ENCODE measurements at regions not wholly inside any gene's neighbourhood (a gene's known extent, or its start where the extent isn't known, plus 50 kb on each side); places are given as distances from the start of the nearest gene placed in this dataset.
A peak's percentile ranks its signal among the peaks of the same experiment; 100 is the strongest.

GRCh38 chr4:112895811-112896608 lies 153.4 kb upstream of the ANK2 start:
- Histone ChIP-seq H3K27ac (ENCODE audit: low read depth, low read length) (peak overlapping the region; percentile 85), H3K4me1 (ENCODE audit: control insufficient read depth, insufficient read depth, low read length) (peaks cover 6% of the 10 kb centered on the region), H3K27me3 (ENCODE audit: control insufficient read depth, insufficient read depth, low read length) (no peaks in the 10 kb centered on the region), H3K9me3 (ENCODE audit: control insufficient read depth, insufficient read depth, low read length) (no peaks in the 10 kb centered on the region), H3K4me3 (ENCODE audit: low read depth, low read length) (no peak overlapping the region), H3K36me3 (ENCODE audit: control insufficient read depth, insufficient read depth, low read length) (no peaks in the 10 kb centered on the region)
- WGBS (ENCODE audit: insufficient coverage): 36% methylated on average over 2 of the region's 4 CpGs
- peak in 3 of 6 donors; percentile 64 to 91 (median 90) for DNase-seq (ENCODE audit: low read depth in 4 of 6, low spot score in 6 of 6)

- H3K4me3 ChIP-seq (ENCODE audit: low read depth, low read length): peak overlapping the region; percentile 1
- H3K9me3 ChIP-seq (ENCODE audit: control insufficient read depth, insufficient read depth, low read length): no peaks in the 10 kb centered on the region
- H3K36me3 ChIP-seq (ENCODE audit: control insufficient read depth, insufficient read depth, low read length): no peaks in the 10 kb centered on the region
- no peaks in the 10 kb centered on the region for H3K27me3 ChIP-seq (ENCODE audit: control insufficient read depth, insufficient read depth, low read length)
- DNase-seq (ENCODE audit: low read depth in 4 of 6, low spot score in 6 of 6): peak in 2 of 6 donors; percentile 51 to 52
- WGBS (ENCODE audit: insufficient coverage): 38% methylated on average over 7 of the region's 9 CpGs
- H3K4me1 ChIP-seq (ENCODE audit: control insufficient read depth, insufficient read depth, low read length): peaks cover 11% of the 10 kb centered on the region
- peak overlapping the region; percentile 85 for H3K27ac ChIP-seq (ENCODE audit: low read depth, low read length)
Measured at GRCh38 chr4:112896609-112897190, 152.8 kb upstream of the ANK2 start.

GRCh38 chr4:112897543-112897942 lies 151.9 kb upstream of the ANK2 start:
- Histone ChIP-seq H3K27ac (ENCODE audit: low read depth, low read length) (peak overlapping the region; percentile 85), H3K36me3 (ENCODE audit: control insufficient read depth, insufficient read depth, low read length) (no peaks in the 10 kb centered on the region), H3K9me3 (ENCODE audit: control insufficient read depth, insufficient read depth, low read length) (no peaks in the 10 kb centered on the region), H3K4me3 (ENCODE audit: low read depth, low read length) (no peak overlapping the region), H3K4me1 (ENCODE audit: control insufficient read depth, insufficient read depth, low read length) (peaks cover 12% of the 10 kb centered on the region), H3K27me3 (ENCODE audit: control insufficient read depth, insufficient read depth, low read length) (no peaks in the 10 kb centered on the region)
- WGBS (ENCODE audit: insufficient coverage): 70% methylated on average over 2 of the region's 2 CpGs
- peak in 2 of 6 donors; percentile 20 to 86 for DNase-seq (ENCODE audit: low read depth in 4 of 6, low spot score in 6 of 6)

- no peak overlapping the region for H3K4me3 ChIP-seq (ENCODE audit: low read depth, low read length)
- no peaks in the 10 kb centered on the region for H3K9me3 ChIP-seq (ENCODE audit: control insufficient read depth, insufficient read depth, low read length)
- peaks cover 10% of the 10 kb centered on the region for H3K4me1 ChIP-seq (ENCODE audit: control insufficient read depth, insufficient read depth, low read length)
- no peak overlapping the region for H3K27ac ChIP-seq (ENCODE audit: low read depth, low read length)
- no peaks in the 10 kb centered on the region for H3K36me3 ChIP-seq (ENCODE audit: control insufficient read depth, insufficient read depth, low read length)
- H3K27me3 ChIP-seq (ENCODE audit: control insufficient read depth, insufficient read depth, low read length): no peaks in the 10 kb centered on the region
- DNase-seq (ENCODE audit: low read depth in 4 of 6, low spot score in 6 of 6): no peak
- WGBS (ENCODE audit: insufficient coverage): 40% methylated on average over 2 of the region's 4 CpGs
Measured at GRCh38 chr4:112898357-112899141, 150.9 kb upstream of the ANK2 start.

GRCh38 chr4:112900416-112900815 lies 149.0 kb upstream of the ANK2 start:
- H3K4me3 ChIP-seq (ENCODE audit: low read depth, low read length): no peak overlapping the region
- H3K4me1 ChIP-seq (ENCODE audit: control insufficient read depth, insufficient read depth, low read length): peaks cover 6% of the 10 kb centered on the region
- DNase-seq (ENCODE audit: low read depth in 4 of 6, low spot score in 6 of 6): no peak
- H3K27me3 ChIP-seq (ENCODE audit: control insufficient read depth, insufficient read depth, low read length): no peaks in the 10 kb centered on the region
- H3K9me3 ChIP-seq (ENCODE audit: control insufficient read depth, insufficient read depth, low read length): no peaks in the 10 kb centered on the region
- H3K27ac ChIP-seq (ENCODE audit: low read depth, low read length): no peak overlapping the region
- no peaks in the 10 kb centered on the region for H3K36me3 ChIP-seq (ENCODE audit: control insufficient read depth, insufficient read depth, low read length)
- WGBS (ENCODE audit: insufficient coverage): no CpG with 5 or more reads among the region's 2 CpGs

GRCh38 chr4:112901962-112902411 lies 147.5 kb upstream of the ANK2 start:
- H3K36me3 ChIP-seq (ENCODE audit: control insufficient read depth, insufficient read depth, low read length): no peaks in the 10 kb centered on the region
- peaks cover 6% of the 10 kb centered on the region for H3K4me1 ChIP-seq (ENCODE audit: control insufficient read depth, insufficient read depth, low read length)
- peak overlapping the region; percentile 33 for H3K27ac ChIP-seq (ENCODE audit: low read depth, low read length)
- H3K27me3 ChIP-seq (ENCODE audit: control insufficient read depth, insufficient read depth, low read length): no peaks in the 10 kb centered on the region
- no CpG with 5 or more reads among the region's 1 CpG for WGBS (ENCODE audit: insufficient coverage)
- H3K4me3 ChIP-seq (ENCODE audit: low read depth, low read length): no peak overlapping the region
- peak in 2 of 6 donors; percentile 73 to 77 for DNase-seq (ENCODE audit: low read depth in 4 of 6, low spot score in 6 of 6)
- H3K9me3 ChIP-seq (ENCODE audit: control insufficient read depth, insufficient read depth, low read length): no peaks in the 10 kb centered on the region

- H3K9me3 ChIP-seq (ENCODE audit: control insufficient read depth, insufficient read depth, low read length): no peaks in the 10 kb centered on the region
- WGBS (ENCODE audit: insufficient coverage): 100% methylated on average over 1 of the region's 4 CpGs
- no peak for DNase-seq (ENCODE audit: low read depth in 4 of 6, low spot score in 6 of 6)
- H3K36me3 ChIP-seq (ENCODE audit: control insufficient read depth, insufficient read depth, low read length): no peaks in the 10 kb centered on the region
- peaks cover 9% of the 10 kb centered on the region for H3K4me1 ChIP-seq (ENCODE audit: control insufficient read depth, insufficient read depth, low read length)
- H3K4me3 ChIP-seq (ENCODE audit: low read depth, low read length): no peak overlapping the region
- H3K27ac ChIP-seq (ENCODE audit: low read depth, low read length): no peak overlapping the region
- no peaks in the 10 kb centered on the region for H3K27me3 ChIP-seq (ENCODE audit: control insufficient read depth, insufficient read depth, low read length)
Measured at GRCh38 chr4:112905728-112906127, 143.7 kb upstream of the ANK2 start.

GRCh38 chr4:112908511-112908910 lies 140.9 kb upstream of the ANK2 start:
- H3K27me3 ChIP-seq (ENCODE audit: control insufficient read depth, insufficient read depth, low read length): no peaks in the 10 kb centered on the region
- H3K4me3 ChIP-seq (ENCODE audit: low read depth, low read length): no peak overlapping the region
- WGBS (ENCODE audit: insufficient coverage): 71% methylated on average over 1 of the region's 1 CpG
- no peak overlapping the region for H3K27ac ChIP-seq (ENCODE audit: low read depth, low read length)
- peaks cover 5% of the 10 kb centered on the region for H3K4me1 ChIP-seq (ENCODE audit: control insufficient read depth, insufficient read depth, low read length)
- H3K9me3 ChIP-seq (ENCODE audit: control insufficient read depth, insufficient read depth, low read length): no peaks in the 10 kb centered on the region
- no peak for DNase-seq (ENCODE audit: low read depth in 4 of 6, low spot score in 6 of 6)
- H3K36me3 ChIP-seq (ENCODE audit: control insufficient read depth, insufficient read depth, low read length): no peaks in the 10 kb centered on the region

- Histone ChIP-seq H3K4me3 (ENCODE audit: low read depth, low read length) (peak overlapping the region; percentile 39), H3K27me3 (ENCODE audit: control insufficient read depth, insufficient read depth, low read length) (no peaks in the 10 kb centered on the region), H3K9me3 (ENCODE audit: control insufficient read depth, insufficient read depth, low read length) (no peaks in the 10 kb centered on the region), H3K4me1 (ENCODE audit: control insufficient read depth, insufficient read depth, low read length) (peaks cover 5% of the 10 kb centered on the region), H3K36me3 (ENCODE audit: control insufficient read depth, insufficient read depth, low read length) (no peaks in the 10 kb centered on the region), H3K27ac (ENCODE audit: low read depth, low read length) (peak overlapping the region; percentile 84)
- 0% methylated on average over 1 of the region's 7 CpGs for WGBS (ENCODE audit: insufficient coverage)
- DNase-seq (ENCODE audit: low read depth in 4 of 6, low spot score in 6 of 6): peak in 2 of 6 donors; percentile 91 to 96
Measured at GRCh38 chr4:112910109-112910736, 139.2 kb upstream of the ANK2 start.
